ENCODE measurements at regions not wholly inside any gene's neighbourhood (a gene's known extent, or its start where the extent isn't known, plus 50 kb on each side); places are given as distances from the start of the nearest gene placed in this dataset.

- Histone ChIP-seq H3K27ac (ENCODE audit: low read depth in 2 of 2, low read length in 2 of 2) (no peak overlapping the region), H3K9ac (ENCODE audit: low read length in 3 of 3) (no peak overlapping the region), H3K9me3 (ENCODE audit: control insufficient read depth in 2 of 3, insufficient read depth in 1 of 3, low read length in 3 of 3) (no peaks in the 10 kb centered on the region), H3K4me3 (ENCODE audit: low read length in 3 of 3) (no peak overlapping the region), H3K36me3 (ENCODE audit: control insufficient read depth in 2 of 3, insufficient read depth in 3 of 3, low read length in 3 of 3) (no peaks in the 10 kb centered on the region), H3K27me3 (ENCODE audit: control insufficient read depth, insufficient read depth, low read length) (no peaks in the 10 kb centered on the region), H3K4me1 (ENCODE audit: control insufficient read depth in 2 of 3, insufficient read depth in 2 of 3, low read depth in 1 of 3, low read length in 3 of 3) (no peaks in the 10 kb centered on the region)
- FAIRE-seq: no peak
- no peak for DNase-seq
- intact Hi-C loops (cut with DNase I): no loop called here
- TF ChIP-seq CTCF (IDR thresholded peaks at IDR 0.05; ENCODE audit: borderline replicate concordance, extremely low read depth, insufficient read depth): no peak
Measured at GRCh38 chr2:36044411-36044810, 311.2 kb upstream of the CRIM1 start.

- Histone ChIP-seq H3K9me3 (ENCODE audit: control insufficient read depth in 2 of 3, insufficient read depth in 1 of 3, low read length in 3 of 3) (no peaks in the 10 kb centered on the region), H3K4me3 (ENCODE audit: low read length in 3 of 3) (no peak overlapping the region), H3K4me1 (ENCODE audit: control insufficient read depth in 2 of 3, insufficient read depth in 2 of 3, low read depth in 1 of 3, low read length in 3 of 3) (no peaks in the 10 kb centered on the region), H3K9ac (ENCODE audit: low read length in 3 of 3) (no peak overlapping the region), H3K27me3 (ENCODE audit: control insufficient read depth, insufficient read depth, low read length) (no peaks in the 10 kb centered on the region), H3K27ac (ENCODE audit: low read depth in 2 of 2, low read length in 2 of 2) (no peak overlapping the region), H3K36me3 (ENCODE audit: control insufficient read depth in 2 of 3, insufficient read depth in 3 of 3, low read length in 3 of 3) (no peaks in the 10 kb centered on the region)
- no peak for TF ChIP-seq CTCF (IDR thresholded peaks at IDR 0.05; ENCODE audit: borderline replicate concordance, extremely low read depth, insufficient read depth)
- intact Hi-C loops (cut with DNase I): no loop called here
- FAIRE-seq: no peak
- no peak for DNase-seq
Measured at GRCh38 chr2:36035137-36035536, 320.4 kb upstream of the CRIM1 start.

GRCh38 chr2:36032046-36032445 is 323.5 kb upstream of the CRIM1 start:
- Histone ChIP-seq H3K4me1 (ENCODE audit: control insufficient read depth in 2 of 3, insufficient read depth in 2 of 3, low read depth in 1 of 3, low read length in 3 of 3) (no peaks in the 10 kb centered on the region), H3K27ac (ENCODE audit: low read depth in 2 of 2, low read length in 2 of 2) (no peak overlapping the region), H3K9me3 (ENCODE audit: control insufficient read depth in 2 of 3, insufficient read depth in 1 of 3, low read length in 3 of 3) (no peaks in the 10 kb centered on the region), H3K36me3 (ENCODE audit: control insufficient read depth in 2 of 3, insufficient read depth in 3 of 3, low read length in 3 of 3) (no peaks in the 10 kb centered on the region), H3K9ac (ENCODE audit: low read length in 3 of 3) (no peak overlapping the region), H3K27me3 (ENCODE audit: control insufficient read depth, insufficient read depth, low read length) (no peaks in the 10 kb centered on the region), H3K4me3 (ENCODE audit: low read length in 3 of 3) (no peak overlapping the region)
- FAIRE-seq: no peak
- TF ChIP-seq CTCF (IDR thresholded peaks at IDR 0.05; ENCODE audit: borderline replicate concordance, extremely low read depth, insufficient read depth): no peak
- intact Hi-C loops (cut with DNase I): no loop called here
- DNase-seq: no peak

- intact Hi-C loops (cut with DNase I): no loop called here
- no peaks in the 10 kb centered on the region for H3K27me3 ChIP-seq (ENCODE audit: control insufficient read depth, insufficient read depth, low read length)
- no peak for TF ChIP-seq CTCF (IDR thresholded peaks at IDR 0.05; ENCODE audit: borderline replicate concordance, extremely low read depth, insufficient read depth)
- H3K4me1 ChIP-seq (ENCODE audit: control insufficient read depth in 2 of 3, insufficient read depth in 2 of 3, low read depth in 1 of 3, low read length in 3 of 3): no peaks in the 10 kb centered on the region
- H3K9ac ChIP-seq (ENCODE audit: low read length in 3 of 3): no peak overlapping the region
- FAIRE-seq (no peak), DNase-seq (no peak)
- no peak overlapping the region for H3K27ac ChIP-seq (ENCODE audit: low read depth in 2 of 2, low read length in 2 of 2)
- H3K36me3 ChIP-seq (ENCODE audit: control insufficient read depth in 2 of 3, insufficient read depth in 3 of 3, low read length in 3 of 3): no peaks in the 10 kb centered on the region
- H3K9me3 ChIP-seq (ENCODE audit: control insufficient read depth in 2 of 3, insufficient read depth in 1 of 3, low read length in 3 of 3): no peaks in the 10 kb centered on the region
- no peak overlapping the region for H3K4me3 ChIP-seq (ENCODE audit: low read length in 3 of 3)
Measured at GRCh38 chr2:36031471-36031870, 324.1 kb upstream of the CRIM1 start.

Data from kidney (tissue), 13 donors.